ENCODE measurements at regions not wholly inside any gene's neighbourhood (a gene's known extent, or its start where the extent isn't known, plus 50 kb on each side); places are given as distances from the start of the nearest gene placed in this dataset.

DNA sequence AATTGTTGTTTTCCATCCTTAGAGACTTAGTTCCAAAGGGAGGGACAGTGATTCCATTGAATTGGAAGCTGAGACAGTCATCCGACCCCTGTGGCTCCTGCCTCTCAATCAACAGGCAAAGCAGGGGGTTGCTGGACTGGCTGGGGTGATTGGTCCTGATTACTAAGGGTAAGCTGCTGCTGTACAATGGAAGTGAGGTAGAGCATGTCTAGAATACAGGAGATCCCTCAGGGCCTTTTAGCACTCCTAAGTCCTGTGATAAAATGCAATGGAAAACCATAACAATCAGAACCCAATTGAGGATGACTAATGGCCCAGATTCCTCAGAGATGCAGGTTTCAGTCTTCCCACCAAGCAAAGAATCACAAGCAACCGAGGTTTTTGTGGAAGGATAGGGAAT, 127.6 kb downstream of the AASDH start:
- Mint-ChIP-seq H3K9me3 (peaks cover 8% of the 10 kb centered on the region), H3K4me3 (no peak overlapping the region), H3K4me1 (no peaks in the 10 kb centered on the region), H3K36me3 (ENCODE audit: low read depth) (peaks cover 10% of the 10 kb centered on the region), H3K27ac (ENCODE audit: unreplicated experiment) (no peak overlapping the region), H3K27me3 (ENCODE audit: low read depth) (no peaks in the 10 kb centered on the region)
- no peak for DNase-seq (ENCODE audit: low read depth, low spot score)
- TF ChIP-seq, protein P1, sequence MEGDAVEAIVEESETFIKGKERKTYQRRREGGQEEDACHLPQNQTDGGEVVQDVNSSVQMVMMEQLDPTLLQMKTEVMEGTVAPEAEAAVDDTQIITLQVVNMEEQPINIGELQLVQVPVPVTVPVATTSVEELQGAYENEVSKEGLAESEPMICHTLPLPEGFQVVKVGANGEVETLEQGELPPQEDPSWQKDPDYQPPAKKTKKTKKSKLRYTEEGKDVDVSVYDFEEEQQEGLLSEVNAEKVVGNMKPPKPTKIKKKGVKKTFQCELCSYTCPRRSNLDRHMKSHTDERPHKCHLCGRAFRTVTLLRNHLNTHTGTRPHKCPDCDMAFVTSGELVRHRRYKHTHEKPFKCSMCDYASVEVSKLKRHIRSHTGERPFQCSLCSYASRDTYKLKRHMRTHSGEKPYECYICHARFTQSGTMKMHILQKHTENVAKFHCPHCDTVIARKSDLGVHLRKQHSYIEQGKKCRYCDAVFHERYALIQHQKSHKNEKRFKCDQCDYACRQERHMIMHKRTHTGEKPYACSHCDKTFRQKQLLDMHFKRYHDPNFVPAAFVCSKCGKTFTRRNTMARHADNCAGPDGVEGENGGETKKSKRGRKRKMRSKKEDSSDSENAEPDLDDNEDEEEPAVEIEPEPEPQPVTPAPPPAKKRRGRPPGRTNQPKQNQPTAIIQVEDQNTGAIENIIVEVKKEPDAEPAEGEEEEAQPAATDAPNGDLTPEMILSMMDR (conservative IDR thresholded peaks at IDR 0.05) = no peak

DNA sequence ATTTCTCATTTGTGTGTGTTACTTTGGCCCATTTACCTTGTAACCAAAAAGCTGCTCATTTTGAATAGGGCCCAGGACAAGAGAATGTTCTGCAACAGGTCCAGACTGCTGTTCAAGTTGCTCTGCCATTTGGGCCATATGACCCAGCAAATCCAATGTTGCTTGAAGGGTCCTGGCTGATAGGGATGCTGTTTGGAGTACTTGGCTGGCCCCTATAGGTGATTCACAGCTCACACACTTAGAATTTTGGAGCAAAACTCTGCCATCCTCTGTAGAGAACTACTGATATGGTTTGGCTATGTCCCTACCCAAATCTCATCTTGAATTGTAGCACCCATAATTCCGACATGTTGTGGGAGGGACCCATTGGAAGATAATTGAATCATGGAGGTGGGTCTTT, 131.5 kb downstream of the AASDH start:
- TF ChIP-seq, protein P1 (conservative IDR thresholded peaks at IDR 0.05) = no peak
- Mint-ChIP-seq H3K36me3 (ENCODE audit: low read depth) (peaks cover 5% of the 10 kb centered on the region), H3K4me3 (no peak overlapping the region), H3K27ac (ENCODE audit: unreplicated experiment) (no peak overlapping the region), H3K27me3 (ENCODE audit: low read depth) (no peaks in the 10 kb centered on the region), H3K9me3 (peaks cover 5% of the 10 kb centered on the region), H3K4me1 (peaks cover 9% of the 10 kb centered on the region)
- no peak for DNase-seq (ENCODE audit: low read depth, low spot score)

DNA sequence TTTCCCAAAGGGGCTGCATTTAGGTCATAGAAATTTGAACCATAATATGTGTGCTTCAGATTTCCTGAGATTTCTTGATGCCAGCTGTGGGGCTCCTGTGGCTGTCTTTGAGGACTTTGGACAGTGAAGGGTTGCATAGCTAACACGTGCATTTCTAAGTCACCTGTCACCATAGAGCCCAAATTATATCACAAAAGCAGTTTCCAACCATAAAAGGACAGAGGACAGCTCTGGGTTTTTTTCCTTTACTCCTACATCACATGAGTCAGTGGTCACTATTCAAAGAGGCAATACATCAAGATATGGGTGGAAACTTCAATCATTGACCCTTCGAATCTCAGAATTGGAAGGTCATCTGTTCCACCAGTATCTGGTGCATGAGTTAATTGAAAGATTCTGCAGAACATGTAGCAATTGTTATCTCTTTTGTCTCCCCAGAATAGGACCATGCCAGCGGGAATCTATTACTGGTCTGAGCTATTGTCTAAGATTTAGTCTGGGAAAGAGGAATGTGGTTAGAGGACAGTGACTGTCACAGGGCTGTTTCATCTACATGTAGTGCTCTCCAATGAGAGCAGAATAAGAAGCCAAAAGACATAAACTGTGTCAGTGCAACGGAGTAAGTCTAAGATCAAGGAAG, 133.5 kb downstream of the AASDH start:
- TF ChIP-seq, protein P1 (conservative IDR thresholded peaks at IDR 0.05) = no peak
- Mint-ChIP-seq H3K4me3 (no peak overlapping the region), H3K27me3 (ENCODE audit: low read depth) (no peaks in the 10 kb centered on the region)

DNA sequence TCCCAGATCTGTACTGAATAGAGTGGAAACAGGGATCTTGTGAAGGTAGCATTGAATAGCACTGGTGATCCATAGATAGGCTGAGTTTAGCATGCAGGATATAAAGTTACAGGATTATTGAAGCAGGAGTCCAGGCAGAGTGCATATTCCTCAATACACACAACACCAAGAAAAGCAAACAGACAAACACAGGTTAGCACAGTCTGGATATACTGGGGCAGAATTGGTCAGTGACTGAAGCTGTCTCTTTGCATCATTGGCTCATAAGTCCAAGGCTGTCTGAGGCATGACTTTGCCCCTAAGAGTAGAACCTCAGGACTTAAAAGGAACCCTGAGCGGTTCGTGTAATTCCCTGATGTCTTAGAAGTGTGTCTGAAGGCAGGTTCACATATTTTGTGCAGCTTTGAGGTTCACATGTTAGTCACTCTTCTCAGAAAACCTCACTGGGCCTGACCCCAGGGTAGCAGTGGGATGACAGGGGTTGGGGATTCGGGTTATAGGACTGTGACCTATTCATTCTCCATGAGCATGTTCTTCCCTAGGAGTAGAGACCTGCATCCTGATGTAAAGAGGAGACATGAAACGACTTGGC, 134.6 kb downstream of the AASDH start:
- Mint-ChIP-seq H3K27me3 (ENCODE audit: low read depth) (no peaks in the 10 kb centered on the region), H3K36me3 (ENCODE audit: low read depth) (peaks cover 5% of the 10 kb centered on the region), H3K27ac (ENCODE audit: unreplicated experiment) (no peak overlapping the region), H3K4me3 (no peak overlapping the region), H3K4me1 (peaks cover 9% of the 10 kb centered on the region), H3K9me3 (peaks cover 5% of the 10 kb centered on the region)
- DNase-seq (ENCODE audit: low read depth, low spot score) = no peak
- TF ChIP-seq, protein P1 (conservative IDR thresholded peaks at IDR 0.05) = no peak

More for the DNA sequence above, 133.5 kb downstream of the AASDH start:
- no peak overlapping the region for H3K27ac Mint-ChIP-seq (ENCODE audit: unreplicated experiment)
- peaks cover 5% of the 10 kb centered on the region for H3K36me3 Mint-ChIP-seq (ENCODE audit: low read depth)
- DNase-seq (ENCODE audit: low read depth, low spot score) = no peak
- H3K4me1 Mint-ChIP-seq = peaks cover 9% of the 10 kb centered on the region
- H3K9me3 Mint-ChIP-seq = peaks cover 5% of the 10 kb centered on the region

DNA sequence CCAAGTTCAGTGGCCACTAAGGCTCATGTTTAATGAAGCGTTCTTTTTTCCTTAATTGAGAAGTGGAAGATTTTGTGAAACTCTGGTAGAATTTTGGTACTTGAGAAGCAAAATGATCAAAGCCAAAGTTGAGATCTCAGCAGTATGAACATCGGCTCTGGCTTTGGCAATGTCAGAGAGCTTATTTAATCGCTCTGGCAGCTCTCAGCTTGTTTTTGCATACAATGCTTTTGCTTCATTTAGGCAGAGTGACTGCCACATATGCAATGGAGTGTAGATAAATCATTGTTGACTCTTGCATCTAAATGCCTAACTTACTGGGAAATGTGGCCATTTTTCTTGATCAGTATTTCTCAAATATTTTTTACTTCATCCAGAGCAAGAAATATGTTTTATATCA, 135.7 kb downstream of the AASDH start:
- Mint-ChIP-seq H3K36me3 (ENCODE audit: low read depth) (peaks cover 5% of the 10 kb centered on the region), H3K9me3 (peaks cover 5% of the 10 kb centered on the region), H3K4me1 (peaks cover 9% of the 10 kb centered on the region), H3K27ac (ENCODE audit: unreplicated experiment) (no peak overlapping the region), H3K27me3 (ENCODE audit: low read depth) (no peaks in the 10 kb centered on the region), H3K4me3 (no peak overlapping the region)
- TF ChIP-seq, protein P1 (conservative IDR thresholded peaks at IDR 0.05) = no peak
- DNase-seq (ENCODE audit: low read depth, low spot score) = no peak

Measured in neural crest cell (in vitro differentiated cells).